H9 (cell line): ENCODE measurements at regions not wholly inside any gene's neighbourhood (a gene's known extent, or its start where the extent isn't known, plus 50 kb on each side); places are given as distances from the start of the nearest gene placed in this dataset.

ENCODE experiments used
- DNase-seq: peaks from one replicate; pipeline ENCODE4 v3.0.0-alpha.2; 2017
- H2AFZ ChIP-seq: one replicate; pipeline ENCODE4 v1.6.1; 2013; ENCODE audit warnings: mild to moderate bottlenecking, low read length, control low read depth, moderate library complexity
- H2AK5ac ChIP-seq: 2 replicates; pipeline ENCODE4 v1.6.1; 2013; ENCODE audit warnings: low read length, control low read depth, mixed read lengths; ENCODE audit not compliant: insufficient read length
- H2BK120ac ChIP-seq: one replicate; pipeline ENCODE4 v1.6.1; 2013; ENCODE audit warnings: low read depth, mild to moderate bottlenecking, low read length, control low read depth, inconsistent platforms; ENCODE audit not compliant: poor library complexity, severe bottlenecking
- H2BK12ac ChIP-seq: 2 replicates; pipeline ENCODE4 v1.6.1; 2013; ENCODE audit warnings: low read length, control low read depth, mixed read lengths, low read depth; ENCODE audit not compliant: insufficient read length
- H2BK15ac ChIP-seq: 2 replicates; pipeline ENCODE4 v1.6.1; 2013; ENCODE audit warnings: low read depth, low read length, control low read depth
- H2BK20ac ChIP-seq: one replicate; pipeline ENCODE4 v1.6.1; 2013; ENCODE audit warnings: low read depth, mild to moderate bottlenecking, low read length, control low read depth, inconsistent platforms; ENCODE audit not compliant: poor library complexity, severe bottlenecking
- H2BK5ac ChIP-seq: 2 replicates; pipeline ENCODE4 v1.6.1; 2013; ENCODE audit warnings: low read length, control low read depth, mixed read lengths; ENCODE audit not compliant: insufficient read length
- H3K14ac ChIP-seq: 2 replicates; pipeline ENCODE4 v1.6.1; 2013; ENCODE audit warnings: low read length, control low read depth; ENCODE audit not compliant: insufficient read depth
- H3K18ac ChIP-seq: 2 replicates; pipeline ENCODE4 v1.6.1; 2013; ENCODE audit warnings: low read depth, mild to moderate bottlenecking, mixed read lengths, low read length, control low read depth; ENCODE audit not compliant: insufficient read length
- H3K23ac ChIP-seq: 2 replicates; pipeline ENCODE4 v1.6.1; 2013; ENCODE audit warnings: low read length, control low read depth, mixed read lengths, low read depth; ENCODE audit not compliant: insufficient read length
- H3K23me2 ChIP-seq: 2 replicates; pipeline ENCODE4 v1.6.1; 2013; ENCODE audit warnings: low read depth, mild to moderate bottlenecking, mixed read lengths, low read length, control low read depth; ENCODE audit not compliant: insufficient read length, poor library complexity, severe bottlenecking
- H3K27ac ChIP-seq: 2 replicates; pipeline ENCODE4 v1.5.1; 2013; ENCODE audit warnings: low read length, control low read depth, mixed read lengths, low read depth; ENCODE audit not compliant: insufficient read length
- H3K27me3 ChIP-seq: 2 replicates; pipeline ENCODE4 v1.6.1; 2013; ENCODE audit warnings: low read length, control low read depth, inconsistent platforms; ENCODE audit not compliant: insufficient read depth
- H3K4ac ChIP-seq: 2 replicates; pipeline ENCODE4 v1.6.1; 2013; ENCODE audit warnings: low read depth, mild to moderate bottlenecking, control low read depth, inconsistent platforms, low read length, moderate library complexity
- H3K4me1 ChIP-seq: 2 replicates; pipeline ENCODE4 v1.6.1; 2013; ENCODE audit warnings: low read length, control low read depth, inconsistent platforms; ENCODE audit not compliant: insufficient read depth
- H3K4me2 ChIP-seq: 2 replicates; pipeline ENCODE4 v1.6.1; 2013; ENCODE audit warnings: low read length, control low read depth, mixed read lengths; ENCODE audit not compliant: insufficient read length, insufficient read depth
- H3K56ac ChIP-seq: 2 replicates; pipeline ENCODE4 v1.6.1; 2013; ENCODE audit warnings: low read depth, mild to moderate bottlenecking, mixed read lengths, low read length, control low read depth; ENCODE audit not compliant: insufficient read length
- H3K79me1 ChIP-seq: 2 replicates; pipeline ENCODE4 v1.6.1; 2013; ENCODE audit warnings: low read depth, mild to moderate bottlenecking, moderate library complexity, low read length, control low read depth, inconsistent platforms; ENCODE audit not compliant: insufficient read depth, poor library complexity, severe bottlenecking
- H3K79me2 ChIP-seq: 2 replicates; pipeline ENCODE4 v1.6.1; 2013; ENCODE audit warnings: low read length, control low read depth, inconsistent platforms; ENCODE audit not compliant: insufficient read depth
- H3K9ac ChIP-seq: 2 replicates; pipeline ENCODE4 v1.6.1; 2013; ENCODE audit warnings: low read length, control low read depth, mixed read lengths; ENCODE audit not compliant: insufficient read length; ENCODE audit errors: extremely low read depth
- H3K9me3 ChIP-seq: one replicate; pipeline ENCODE4 v1.6.1; 2013; ENCODE audit warnings: low read depth, low read length, inconsistent platforms; ENCODE audit not compliant: control insufficient read depth
- H3T11ph ChIP-seq: one replicate; pipeline ENCODE4 v1.6.1; 2013; ENCODE audit warnings: mild to moderate bottlenecking, low read length, control low read depth, inconsistent platforms
- H4K20me1 ChIP-seq: one replicate; pipeline ENCODE4 v1.6.1; 2013; ENCODE audit not compliant: control insufficient read depth, insufficient read length, insufficient read depth
- H4K5ac ChIP-seq: 2 replicates; pipeline ENCODE4 v1.6.1; 2013; ENCODE audit warnings: low read depth, mild to moderate bottlenecking, mixed read lengths, low read length, control low read depth; ENCODE audit not compliant: insufficient read length
- H4K8ac ChIP-seq: replicated peaks from 2 replicates; pipeline ENCODE4 v1.6.1; 2013; ENCODE audit warnings: low read length, control low read depth, mixed read lengths, low read depth; ENCODE audit not compliant: insufficient read length
- H4K91ac ChIP-seq: 2 replicates; pipeline ENCODE4 v1.6.1; 2013; ENCODE audit warnings: low read depth, mild to moderate bottlenecking, moderate library complexity, mixed read lengths, low read length, control low read depth; ENCODE audit not compliant: insufficient read length
- H3K27ac Mint-ChIP-seq, 3 experiments: 2 replicates in 2 of 3; 3 replicates in 1 of 3; pipeline ENCODE4 v1.8.0; 2020 to 2021; ENCODE audit warnings: mixed read lengths in 3 of 3, mild to moderate bottlenecking in 1 of 3, moderate library complexity in 1 of 3
- H3K27me3 Mint-ChIP-seq: 2 replicates; pipeline ENCODE4 v1.8.0; 2021; ENCODE audit warnings: low read depth, mild to moderate bottlenecking, moderate library complexity, mixed read lengths
- H3K36me3 Mint-ChIP-seq, 3 experiments: 2 replicates in 2 of 3; 3 replicates in 1 of 3; pipeline ENCODE4 v1.8.0; 2020 to 2021; ENCODE audit warnings: low read depth in 3 of 3, mixed read lengths in 3 of 3; ENCODE audit not compliant: insufficient read depth in 1 of 3
- H3K4me1 Mint-ChIP-seq, 2 experiments: 2 replicates each; pipeline ENCODE4 v1.8.0; 2020; ENCODE audit warnings: mixed read lengths in 2 of 2
- H3K4me3 Mint-ChIP-seq, 2 experiments: 2 replicates in 1 of 2; 3 replicates in 1 of 2; pipeline ENCODE4 v1.8.0; 2020 to 2021; ENCODE audit warnings: mild to moderate bottlenecking in 2 of 2, mixed read lengths in 2 of 2, moderate library complexity in 1 of 2
- H3K9me3 Mint-ChIP-seq, 2 experiments: 2 replicates in 1 of 2; 3 replicates in 1 of 2; pipeline ENCODE4 v1.8.0; 2020; ENCODE audit warnings: mild to moderate bottlenecking in 2 of 2, mixed read lengths in 2 of 2, moderate library complexity in 1 of 2
- CTCF ChIP-seq: fragments of 200-600 bp; sonication (generic); conservative IDR thresholded peaks from 3 replicates; pipeline ENCODE4 v1.8.0; 2021; ENCODE audit warnings: antibody characterized with exemption, mild to moderate bottlenecking
- WGBS: extraction: QIAGEN DNeasy Blood & Tissue Kit; methylation state at CpG from one replicate; pipeline ENCODE4 v1.1.7; 2013; ENCODE audit warnings: missing lambda C conversion rate, low lambda C conversion rate, mixed read lengths; ENCODE audit not compliant: insufficient read length; ENCODE audit errors: extremely low coverage; 5-methylcytosine and 5-hydroxymethylcytosine counted together

DNA sequence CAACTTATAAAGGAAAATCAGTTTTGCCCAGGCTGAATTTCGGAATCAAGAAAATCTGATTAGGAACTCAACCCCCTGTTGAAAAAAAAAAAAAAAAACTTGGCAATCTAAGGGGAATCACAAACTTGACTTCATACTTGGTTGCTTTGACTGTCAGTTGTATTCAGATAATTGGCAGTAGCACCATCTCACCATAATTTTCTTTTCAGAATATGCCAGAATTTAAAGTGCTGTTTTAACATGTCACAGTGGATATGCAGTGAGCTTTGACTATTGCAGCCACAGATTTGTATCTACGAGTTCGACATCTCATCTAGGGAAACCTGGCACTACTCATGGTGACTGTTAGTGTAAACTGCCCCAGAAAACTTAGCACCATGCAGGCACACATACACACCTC, 761.4 kb upstream of the KLHL29 start:
- Histone ChIP-seq H3K14ac (no peak overlapping the region), H3K9me3 (no peaks in the 10 kb centered on the region), H3K4me1 (no peaks in the 10 kb centered on the region), H2BK5ac (no peak overlapping the region), H3K27ac (no peak overlapping the region), H2AK5ac (no peak overlapping the region), H2BK20ac (no peak overlapping the region), H2AFZ (no peak overlapping the region), H3K4ac (no peak overlapping the region), H3K23me2 (no peaks in the 10 kb centered on the region), H3K4me2 (no peak overlapping the region), H3K9ac (no peak overlapping the region), H4K91ac (no peak overlapping the region), H4K5ac (no peak overlapping the region), H2BK12ac (no peak overlapping the region), H3K56ac (no peak overlapping the region), H3K79me2 (no peaks in the 10 kb centered on the region), H3K27me3 (no peaks in the 10 kb centered on the region), H3K18ac (no peak overlapping the region), H2BK120ac (no peak overlapping the region), H4K8ac (no peak overlapping the region), H3T11ph (no peak overlapping the region), H3K79me1 (no peaks in the 10 kb centered on the region), H4K20me1 (no peaks in the 10 kb centered on the region), H2BK15ac (no peak overlapping the region), H3K23ac (no peak overlapping the region)
- H3K27ac Mint-ChIP-seq, result no peak overlapping the region
- DNase-seq, result no peak
- H3K9me3 Mint-ChIP-seq, result no peaks in the 10 kb centered on the region
- no peaks in the 10 kb centered on the region for H3K27me3 Mint-ChIP-seq
- TF ChIP-seq CTCF, result no peak
- H3K4me3 Mint-ChIP-seq, result no peak overlapping the region
- no peaks in the 10 kb centered on the region for H3K36me3 Mint-ChIP-seq
- no CpG with 5 or more reads among the region's 3 CpGs for WGBS
- H3K4me1 Mint-ChIP-seq, result peaks cover 5 to 10% of the 10 kb centered on the region in 2 experiments
